GM18870 (cell line): ENCODE measurements at regions not wholly inside any gene's neighbourhood (a gene's known extent, or its start where the extent isn't known, plus 50 kb on each side); places are given as distances from the start of the nearest gene placed in this dataset.

Experiments used
- ATAC-seq: cut with Tn5 transposase; IDR thresholded peaks from one replicate; pipeline ENCODE4 v1.9.1; 2021; ENCODE audit warnings: moderate library complexity; ENCODE audit not compliant: unreplicated experiment

- ATAC-seq: no peak
These were observed 233.8 kb downstream of the RHOU start for GRCh38 chr1:228968891-228969606.

- no peak for ATAC-seq
These were observed 234.9 kb downstream of the RHOU start for GRCh38 chr1:228969953-228970800.

- ATAC-seq: no peak
These were observed 237.3 kb downstream of the RHOU start for GRCh38 chr1:228972576-228972975.

- no peak for ATAC-seq
These were observed 239.0 kb downstream of the RHOU start for GRCh38 chr1:228974273-228974672.

DNA sequence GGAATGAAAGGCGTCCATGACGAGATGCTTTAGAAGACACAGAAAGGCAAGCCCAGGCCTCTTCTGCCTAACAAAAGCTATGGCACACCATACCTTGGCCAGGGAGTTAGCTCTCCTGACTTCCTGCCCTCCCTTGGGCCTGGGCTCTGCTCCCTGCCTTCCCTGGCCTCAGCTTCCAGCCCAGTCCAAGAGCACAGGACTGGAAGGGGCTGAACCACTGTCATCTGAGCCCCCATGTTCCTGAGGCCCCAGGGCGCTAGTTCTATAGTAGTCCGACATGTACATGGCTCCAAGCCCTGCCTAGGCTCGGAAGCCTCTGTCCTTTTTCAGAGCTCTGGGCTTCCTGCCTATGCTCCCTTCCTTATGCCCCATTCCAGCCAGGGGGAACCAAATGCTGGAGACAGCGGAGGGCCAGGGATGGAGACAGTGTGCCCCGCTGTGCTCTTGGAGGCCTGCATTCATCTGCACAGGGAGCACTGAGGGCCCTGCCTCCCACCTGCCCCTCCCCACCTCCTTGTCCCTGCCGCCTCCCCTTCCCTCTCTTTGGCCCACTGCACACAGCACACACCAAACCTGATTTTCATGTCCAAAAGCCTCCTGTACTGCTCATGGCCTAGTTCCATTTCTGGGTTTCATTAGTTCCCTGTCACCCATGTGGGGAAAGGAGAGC, 240.1 kb downstream of the RHOU start:
- no peak for ATAC-seq

- ATAC-seq: no peak
These were observed 241.0 kb downstream of the RHOU start for GRCh38 chr1:228976316-228976715.

GRCh38 chr1:228977307-228977706, 242.0 kb downstream of the RHOU start:
- ATAC-seq: no peak

DNA sequence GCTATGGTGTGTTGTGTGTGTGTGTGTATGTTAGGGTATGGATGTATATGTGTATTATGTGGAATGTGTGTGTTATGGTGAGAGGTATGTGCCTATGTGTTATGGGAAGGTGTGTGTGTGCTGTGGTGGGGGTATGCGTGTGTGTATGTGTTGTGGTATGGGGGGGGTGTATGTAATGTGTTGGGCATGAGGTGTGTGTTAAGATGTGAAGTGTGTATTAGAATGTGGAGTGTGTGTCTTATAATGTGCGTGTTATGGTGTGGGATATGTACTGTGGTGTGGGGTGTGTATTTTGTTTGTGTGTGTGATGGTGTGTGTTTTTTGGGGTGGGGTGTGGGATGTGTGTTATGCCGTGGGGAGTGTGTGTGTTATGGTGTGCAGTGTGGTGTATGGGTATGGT, 242.5 kb downstream of the RHOU start:
- no peak for ATAC-seq

DNA sequence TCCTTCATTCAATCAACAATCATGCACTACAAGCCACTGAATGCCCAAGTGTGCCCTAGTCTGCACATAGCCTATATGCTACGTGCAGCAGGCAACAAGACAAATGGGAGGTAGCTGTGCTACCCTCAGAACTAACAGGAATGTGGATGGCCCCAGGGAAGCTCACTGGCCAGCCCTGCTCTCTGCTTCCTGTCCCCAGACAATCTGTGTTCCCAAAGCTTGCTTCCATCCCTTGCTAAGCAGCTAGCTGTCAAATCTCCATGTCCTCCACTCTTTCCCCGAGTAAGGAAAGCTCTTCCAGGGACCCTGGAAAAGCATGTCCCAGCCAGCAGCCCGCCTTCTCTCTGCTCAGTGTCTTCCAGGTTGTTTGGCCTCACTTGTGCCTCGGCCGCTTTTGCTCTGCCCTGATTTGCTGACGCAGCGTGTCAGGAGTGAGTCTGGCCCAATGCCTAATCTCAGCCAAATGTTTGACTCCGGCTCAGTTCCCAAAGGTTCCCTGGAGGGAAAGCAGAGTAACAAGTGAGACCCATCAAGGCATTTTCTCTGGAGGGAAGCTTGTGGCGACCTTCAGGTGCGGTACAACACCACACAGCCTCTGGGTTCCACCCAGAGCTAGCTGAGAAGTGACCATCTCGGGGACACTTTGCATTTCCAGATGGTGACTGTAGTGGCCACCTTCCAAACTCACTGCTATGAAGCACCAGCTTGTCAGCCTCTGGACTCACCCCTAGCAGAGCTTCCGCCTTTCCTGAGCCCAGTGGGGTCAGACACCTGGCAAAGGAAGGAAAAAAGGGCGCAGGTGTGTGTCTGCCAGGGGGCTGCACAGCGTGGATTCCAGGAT, 243.4 kb downstream of the RHOU start:
- ATAC-seq: no peak

DNA sequence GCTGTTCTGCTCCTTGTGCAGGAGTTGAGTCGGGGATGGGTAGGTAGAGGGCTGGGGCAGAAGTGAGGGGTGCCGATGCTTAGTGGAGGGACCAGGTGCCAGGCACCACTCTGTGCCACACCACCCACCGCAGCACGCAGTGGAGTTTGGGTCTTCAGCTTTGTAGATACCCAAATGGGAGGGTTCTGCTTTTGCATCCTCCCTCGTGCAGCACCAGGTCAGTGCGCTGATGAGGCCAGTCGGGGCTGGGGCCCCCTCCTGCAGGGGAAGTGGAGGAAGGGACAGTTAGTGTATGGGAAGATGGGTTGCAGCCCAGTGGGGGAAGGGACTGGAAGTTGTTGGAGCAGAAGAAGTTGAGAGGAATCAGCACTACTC, 244.0 kb downstream of the RHOU start:
- ATAC-seq: no peak

GRCh38 chr1:228979774-228980173, 244.5 kb downstream of the RHOU start:
- no peak for ATAC-seq

DNA sequence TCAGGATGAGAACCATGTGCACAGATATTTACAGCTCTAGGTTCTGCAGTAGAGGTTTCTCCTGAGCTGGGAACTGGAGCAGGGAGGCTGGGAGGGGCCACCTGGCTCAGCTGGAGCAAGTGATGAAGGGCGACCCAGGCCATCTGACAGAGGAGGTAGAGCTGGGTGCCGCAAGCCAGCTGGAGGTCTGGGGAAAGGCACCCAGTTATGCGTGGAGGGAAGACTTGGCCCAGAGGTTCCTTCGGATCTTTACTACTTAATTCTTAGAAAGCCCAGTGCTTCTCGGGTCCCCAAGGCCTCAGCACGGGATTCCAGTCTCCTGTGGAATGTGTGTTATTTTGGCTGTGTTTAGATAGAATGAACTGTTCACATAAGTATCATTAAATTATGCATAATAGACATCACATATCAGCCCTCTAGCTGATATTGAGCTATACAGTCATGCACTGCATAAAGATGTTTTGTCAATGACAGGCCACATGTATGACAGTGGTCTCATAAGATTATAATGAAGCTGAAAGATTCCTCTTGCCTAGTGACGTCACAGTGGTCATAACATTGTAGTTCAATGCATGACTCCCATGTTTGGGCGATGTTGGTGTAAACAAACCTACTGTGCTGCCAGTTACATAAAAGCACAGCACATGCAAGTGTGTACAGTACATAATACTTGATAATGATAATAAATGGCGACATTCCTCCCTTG, 245.1 kb downstream of the RHOU start:
- no peak for ATAC-seq

GRCh38 chr1:228982637-228983036, 247.4 kb downstream of the RHOU start:
- no peak for ATAC-seq

GRCh38 chr1:228983231-228983660, 248.0 kb downstream of the RHOU start:
- ATAC-seq: no peak

DNA sequence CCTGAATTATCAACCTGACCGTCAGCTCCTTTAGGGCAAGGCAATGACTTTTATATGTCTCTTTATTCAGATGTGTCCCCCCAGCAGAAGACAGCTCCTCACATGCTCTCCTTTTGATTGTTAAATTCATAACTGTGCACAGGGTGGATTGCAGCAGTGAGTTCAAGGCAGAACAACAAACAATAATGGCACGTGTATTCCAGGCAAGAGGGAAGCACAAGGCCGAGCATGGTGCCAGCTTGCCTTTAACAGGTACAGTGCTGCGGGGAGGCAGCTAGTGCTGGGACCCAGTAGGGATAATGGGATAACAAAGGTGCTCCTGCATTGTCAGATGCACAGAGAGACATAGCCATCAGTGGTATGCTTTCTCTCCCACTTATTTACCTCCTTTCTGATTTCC, 248.4 kb downstream of the RHOU start:
- no peak for ATAC-seq

- no peak for ATAC-seq
These were observed 248.8 kb downstream of the RHOU start for GRCh38 chr1:228984107-228984506.

GRCh38 chr1:228984646-228985631, 249.7 kb downstream of the RHOU start:
- ATAC-seq: no peak

GRCh38 chr1:228985661-228986060, 250.4 kb downstream of the RHOU start:
- no peak for ATAC-seq
